ACHN (cell line): ENCODE measurements at regions not wholly inside any gene's neighbourhood (a gene's known extent, or its start where the extent isn't known, plus 50 kb on each side); places are given as distances from the start of the nearest gene placed in this dataset.

Experiments used
- DNase-seq: peaks from one replicate; pipeline ENCODE4 v3.0.0-alpha.2; 2015
- in situ Hi-C: cut with HindIII; loops from 2 replicates; pipeline ENCODE4 v1.10.0; 2017; ENCODE audit warnings: low sequenced_read_pairs, low pct_ligation_motif_present, low pct_unique_long_range_greater_than_20kb

DNA sequence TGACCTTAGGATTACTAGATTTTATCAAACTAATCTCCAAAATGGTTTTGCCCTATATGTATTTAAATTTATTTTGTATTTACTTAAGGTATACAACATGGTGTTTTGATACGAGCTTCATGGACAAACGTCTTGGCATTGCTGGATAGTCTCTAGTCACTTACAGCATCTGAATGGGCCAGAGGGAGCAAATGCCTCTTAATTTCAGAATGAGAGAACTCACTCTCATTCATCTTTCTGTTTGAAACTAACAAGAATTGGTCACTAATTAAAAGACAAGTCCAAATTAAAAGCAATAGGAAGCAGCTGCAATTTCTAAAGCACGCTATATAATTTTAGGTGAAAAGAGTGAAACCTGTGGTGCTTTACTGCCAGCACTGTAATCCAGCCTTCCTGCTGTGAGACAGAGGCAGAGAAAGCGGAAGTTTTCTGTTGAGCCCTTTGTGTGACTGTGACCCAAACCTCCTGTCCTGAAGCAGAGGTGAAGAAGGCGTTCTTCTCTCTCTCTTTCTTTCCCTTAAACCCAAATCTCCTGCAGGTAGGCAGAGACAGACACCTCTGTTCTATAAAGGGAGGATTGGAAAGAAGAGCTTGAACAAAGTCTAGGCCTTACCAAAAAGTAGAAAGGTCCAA, 184.6 kb upstream of the NAV3 start:
- DNase-seq, result no peak
- in situ Hi-C loops, result no loop called here

GRCh38 chr12:77644915-77645605, 185.6 kb upstream of the NAV3 start:
- no peak for DNase-seq
- in situ Hi-C loops, result no loop called here

- in situ Hi-C loops, result no loop called here
- DNase-seq, result no peak
Observed at GRCh38 chr12:77642246-77642645, 188.4 kb upstream of the NAV3 start.

DNA sequence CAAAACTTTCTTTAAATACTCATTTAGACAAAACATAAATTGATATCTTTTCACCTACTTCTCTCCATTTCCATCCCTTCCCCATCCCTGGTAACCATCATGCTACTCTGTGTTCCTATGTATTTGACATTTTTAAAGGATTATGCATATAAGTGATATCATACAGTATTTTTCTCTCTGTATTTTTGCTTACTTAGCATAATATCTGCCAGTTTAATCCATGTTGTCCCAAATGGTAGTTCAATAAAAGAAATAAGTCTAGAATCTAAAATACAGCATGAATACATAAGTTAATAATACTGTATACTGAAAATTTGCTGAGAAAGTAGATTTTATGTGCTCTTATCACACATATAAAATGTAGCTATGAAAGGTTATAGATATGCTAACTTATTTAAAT, 190.3 kb upstream of the NAV3 start:
- DNase-seq, result no peak
- in situ Hi-C loops, result no loop called here

DNA sequence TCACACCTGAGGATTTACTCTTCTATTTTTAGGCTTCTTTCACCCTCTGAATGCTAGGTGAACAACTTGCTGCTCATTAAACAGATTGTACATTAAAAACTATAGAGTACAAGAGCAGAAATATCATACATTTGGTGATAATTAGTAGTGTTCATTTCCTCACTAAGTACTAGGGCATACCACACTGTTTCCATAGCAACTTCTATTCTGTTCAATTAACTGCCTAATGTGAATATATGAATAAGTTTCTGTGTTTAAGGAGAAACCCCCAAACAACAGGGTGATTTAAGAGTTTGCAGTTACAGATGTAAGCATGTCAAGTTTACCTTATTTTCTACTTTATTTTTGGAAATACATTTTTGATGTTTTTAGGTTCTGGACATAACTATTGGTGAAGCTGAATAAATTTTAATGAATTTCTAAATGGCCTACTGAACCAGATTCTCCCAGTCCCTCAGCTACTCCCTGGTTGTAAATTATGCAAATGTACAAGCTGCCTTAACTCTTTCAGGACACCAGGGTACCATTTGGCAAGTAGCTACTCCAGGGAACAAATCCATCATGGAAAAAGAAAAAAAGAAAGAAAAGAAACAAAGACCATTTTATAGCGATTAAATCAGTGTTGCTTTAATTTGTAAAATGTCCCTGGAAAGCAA, 199.8 kb upstream of the NAV3 start:
- DNase-seq, result no peak

GRCh38 chr12:77630344-77630743, 200.3 kb upstream of the NAV3 start:
- in situ Hi-C loops, result no loop called here
- DNase-seq, result no peak

More for the DNA sequence above, 199.8 kb upstream of the NAV3 start:
- in situ Hi-C loops, result no loop called here

DNA sequence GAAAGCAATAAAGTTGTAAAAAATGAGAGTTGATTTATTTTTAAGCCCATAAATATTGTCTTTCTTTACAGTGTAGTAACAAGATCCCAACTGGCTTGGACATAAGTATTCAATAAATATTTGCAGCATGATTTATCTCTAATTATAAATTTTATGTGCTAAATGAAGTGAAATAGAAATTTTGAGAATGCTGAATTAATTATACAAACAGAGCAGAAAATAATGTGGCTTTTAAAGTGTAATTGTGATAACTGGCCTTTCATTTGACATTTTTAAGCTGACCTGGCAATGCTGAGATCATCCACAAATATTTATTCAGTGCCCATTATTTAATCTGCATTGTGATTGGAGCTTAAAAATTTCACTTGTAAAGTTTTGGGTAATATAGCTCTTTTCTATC, 201.6 kb upstream of the NAV3 start:
- in situ Hi-C loops, result no loop called here
- DNase-seq, result no peak

GRCh38 chr12:77625441-77625840, 205.3 kb upstream of the NAV3 start:
- in situ Hi-C loops, result no loop called here
- DNase-seq, result peak; percentile 78

- DNase-seq, result no peak
- in situ Hi-C loops, result no loop called here
Observed at GRCh38 chr12:77619425-77619824, 211.3 kb upstream of the NAV3 start.

GRCh38 chr12:77617818-77618217, 212.9 kb upstream of the NAV3 start:
- in situ Hi-C loops, result no loop called here

GRCh38 chr12:77615332-77615731, 215.4 kb upstream of the NAV3 start:
- DNase-seq, result peak; percentile 50
- in situ Hi-C loops, result no loop called here

More at GRCh38 chr12:77617818-77618217, 212.9 kb upstream of the NAV3 start:
- DNase-seq, result no peak

DNA sequence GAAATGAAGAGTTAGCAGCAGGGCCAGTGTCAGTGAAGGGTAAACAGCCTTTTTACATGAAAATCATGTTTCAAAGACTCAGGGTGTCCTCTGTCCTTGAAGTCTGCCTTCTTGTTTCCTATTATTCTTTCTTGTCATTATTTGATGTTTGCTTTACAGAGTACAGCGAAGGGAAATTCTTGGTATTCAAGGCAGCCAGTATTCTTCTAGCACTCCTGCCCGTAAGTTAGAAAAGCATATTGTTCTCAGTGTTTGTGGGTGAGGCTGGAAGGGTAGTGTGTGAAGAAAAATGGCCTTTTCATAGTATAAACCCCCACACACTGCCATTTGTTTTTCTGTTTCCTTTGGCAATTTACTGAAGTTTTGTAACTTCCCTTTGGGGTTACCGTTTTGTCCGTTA, 217.3 kb upstream of the NAV3 start:
- no peak for DNase-seq

GRCh38 chr12:77610446-77610845, 220.2 kb upstream of the NAV3 start:
- DNase-seq, result no peak
- in situ Hi-C loops, result no loop called here

More for the DNA sequence above, 217.3 kb upstream of the NAV3 start:
- in situ Hi-C loops, result no loop called here

- in situ Hi-C loops, result no loop called here
- DNase-seq, result no peak
Observed at GRCh38 chr12:77609016-77609415, 221.7 kb upstream of the NAV3 start.

- no peak for DNase-seq
- in situ Hi-C loops, result no loop called here
Observed at GRCh38 chr12:77608271-77608824, 222.3 kb upstream of the NAV3 start.

- in situ Hi-C loops, result no loop called here
- no peak for DNase-seq
Observed at GRCh38 chr12:77606348-77606747, 224.3 kb upstream of the NAV3 start.

DNA sequence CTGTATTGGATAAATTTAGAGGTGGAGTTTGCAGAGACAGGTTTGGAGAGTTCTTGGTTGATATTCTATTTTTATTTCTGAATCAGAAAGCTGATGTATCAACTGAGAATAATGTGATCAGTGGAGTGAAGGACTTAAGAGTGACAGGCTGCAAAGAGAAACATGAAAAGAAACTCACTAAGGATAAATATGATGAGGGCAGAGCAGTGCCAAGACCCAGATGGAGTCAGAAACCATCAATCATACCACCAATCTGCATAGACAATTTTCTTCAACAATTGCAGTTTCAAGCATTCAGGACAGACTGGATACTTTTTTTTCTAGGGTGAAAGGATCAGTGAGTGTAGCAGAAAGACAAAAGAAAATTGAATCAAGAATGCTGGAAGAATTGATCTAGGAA, 226.7 kb upstream of the NAV3 start:
- in situ Hi-C loops, result no loop called here
- DNase-seq, result no peak

DNA sequence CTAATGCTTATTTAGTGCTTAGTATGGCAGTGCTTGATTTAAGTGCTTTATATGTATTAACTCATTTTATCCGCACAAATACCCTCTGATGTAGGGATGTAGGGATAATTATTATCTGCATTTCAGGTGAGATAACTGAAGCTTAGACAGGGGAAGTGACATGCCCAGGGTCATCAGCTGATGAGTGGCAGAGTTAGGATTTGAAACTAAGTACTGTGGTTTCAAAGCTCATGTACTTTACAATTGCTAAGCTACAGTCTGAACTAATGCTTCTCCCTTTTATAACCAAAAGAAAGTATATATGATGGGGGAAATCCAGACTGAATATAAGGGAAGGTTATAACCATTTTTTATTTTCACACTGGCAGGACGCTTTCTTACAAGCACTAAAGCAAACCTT, 229.6 kb upstream of the NAV3 start:
- no peak for DNase-seq
- in situ Hi-C loops, result no loop called here

DNA sequence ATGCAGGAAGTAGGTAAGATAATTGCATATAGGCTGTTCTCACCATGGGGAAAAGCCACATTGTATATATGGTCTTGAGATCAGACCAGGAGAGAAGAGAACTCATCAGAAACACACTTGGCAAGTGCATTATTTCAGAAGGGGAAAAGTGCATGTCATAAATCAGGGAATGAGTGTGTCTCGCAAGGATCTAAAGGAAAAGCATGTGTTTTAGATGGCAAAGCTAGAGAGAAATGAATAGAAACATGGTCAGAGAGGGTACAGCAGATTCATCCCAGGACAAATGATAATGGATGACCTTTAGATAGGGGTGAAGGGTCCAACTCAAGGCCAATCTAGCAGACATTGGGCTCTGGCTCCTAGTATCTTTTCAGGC, 230.2 kb upstream of the NAV3 start:
- no peak for DNase-seq
- in situ Hi-C loops, result no loop called here
